GM23248 (cell line): ENCODE measurements at regions not wholly inside any gene's neighbourhood (a gene's known extent, or its start where the extent isn't known, plus 50 kb on each side); places are given as distances from the start of the nearest gene placed in this dataset.

Experiments used
- DNase-seq: peaks from one replicate; pipeline ENCODE4 v3.0.0-alpha.2; 2015
- H2AFZ ChIP-seq: fragments of 200-600 bp; sonication (generic); 2 replicates; pipeline ENCODE4 v1.6.1; 2016; ENCODE audit warnings: antibody characterized with exemption
- H3F3A ChIP-seq: fragments of 200-600 bp; sonication (generic); 2 replicates; pipeline ENCODE4 v1.6.1; 2016; ENCODE audit warnings: mild to moderate bottlenecking, antibody characterized with exemption, mixed run types; ENCODE audit not compliant: insufficient read depth
- H3K27ac ChIP-seq: fragments of 200-600 bp; sonication (generic); 2 replicates; pipeline ENCODE4 v1.5.1; 2016; ENCODE audit warnings: mild to moderate bottlenecking
- H3K27me3 ChIP-seq: fragments of 200-600 bp; sonication (generic); replicated peaks from 2 replicates; pipeline ENCODE4 v1.6.1; 2016; ENCODE audit warnings: mild to moderate bottlenecking; ENCODE audit not compliant: insufficient read depth
- H3K36me3 ChIP-seq: fragments of 200-600 bp; sonication (generic); 2 replicates; pipeline ENCODE4 v1.6.1; 2016; ENCODE audit warnings: low read depth, mild to moderate bottlenecking
- H3K4me1 ChIP-seq: fragments of 200-600 bp; sonication (generic); 2 replicates; pipeline ENCODE4 v1.6.1; 2016; ENCODE audit warnings: mild to moderate bottlenecking; ENCODE audit not compliant: insufficient read depth
- H3K4me2 ChIP-seq: fragments of 200-600 bp; sonication (generic); one replicate; pipeline ENCODE4 v1.6.1; 2016; ENCODE audit warnings: mild to moderate bottlenecking; ENCODE audit not compliant: unreplicated experiment
- H3K4me3 ChIP-seq: fragments of 200-600 bp; sonication (generic); 2 replicates; pipeline ENCODE4 v1.5.1; 2016; ENCODE audit warnings: mild to moderate bottlenecking
- H3K79me2 ChIP-seq: fragments of 200-600 bp; sonication (generic); 2 replicates; pipeline ENCODE4 v1.6.1; 2016; ENCODE audit warnings: mild to moderate bottlenecking; ENCODE audit not compliant: insufficient read depth
- H3K9ac ChIP-seq: fragments of 200-600 bp; sonication (generic); 2 replicates; pipeline ENCODE4 v1.6.1; 2016; ENCODE audit warnings: mild to moderate bottlenecking
- H3K9me2 ChIP-seq: fragments of 200-600 bp; sonication (generic); 2 replicates; pipeline ENCODE4 v1.6.1; 2016; ENCODE audit warnings: mixed run types, mild to moderate bottlenecking, moderate library complexity; ENCODE audit not compliant: insufficient read depth
- H3K9me3 ChIP-seq: fragments of 200-600 bp; sonication (generic); one replicate; pipeline ENCODE4 v1.6.1; 2017; ENCODE audit warnings: low read depth
- H4K20me1 ChIP-seq: fragments of 200-600 bp; sonication (generic); 2 replicates; pipeline ENCODE4 v1.6.0; 2016; ENCODE audit not compliant: insufficient read depth
- EZH2 ChIP-seq: fragments of 200-600 bp; sonication (generic); IDR thresholded peaks from 2 replicates; pipeline ENCODE4 v1.6.1; 2018; ENCODE audit warnings: antibody characterized with exemption, mild to moderate bottlenecking; ENCODE audit not compliant: insufficient read depth, poor library complexity, severe bottlenecking
- EZH2phosphoT487 ChIP-seq: fragments of 200-600 bp; sonication (generic); IDR thresholded peaks from 2 replicates; pipeline ENCODE4 v1.6.1; 2018; ENCODE audit warnings: antibody characterized with exemption, moderate library complexity, mild to moderate bottlenecking, low read depth; ENCODE audit not compliant: insufficient read depth
- WGBS, 2 experiments: methylation state at CpG; one replicate each; pipeline ENCODE4 v1.1.6; 2015 to 2017; ENCODE audit warnings: low lambda C conversion rate in 2 of 2, low coverage in 1 of 2; ENCODE audit errors: missing lambda C conversion rate in 2 of 2; 5-methylcytosine and 5-hydroxymethylcytosine counted together
- in situ Hi-C: fragments of 300-500 bp; cut with MboI; formaldehyde crosslinking; loops from 2 replicates; pipeline ENCODE4 v1.15.0; 2020

DNA sequence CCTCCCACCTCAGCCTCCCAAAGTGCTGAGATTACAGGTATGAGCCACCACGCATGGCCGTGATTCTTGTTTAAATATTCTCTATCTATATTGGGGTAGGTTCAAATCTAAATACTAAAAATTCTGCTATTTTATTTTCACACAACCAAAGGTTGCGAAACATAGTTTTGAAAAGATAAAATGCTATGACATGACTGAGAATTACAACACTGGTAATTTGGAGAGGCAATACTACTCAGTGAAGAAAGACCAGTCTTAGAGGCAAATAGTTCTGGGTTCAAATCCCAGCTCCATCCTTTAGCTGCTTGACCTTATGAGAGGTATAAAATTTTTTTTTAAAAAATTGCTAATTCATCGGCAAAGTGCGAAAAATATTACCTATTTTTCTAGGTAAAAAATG lies 137.0 kb upstream of the PREP start:
- Histone ChIP-seq H3K36me3 (no peaks in the 10 kb centered on the region), H3K4me3 (no peak overlapping the region), H3K27ac (no peak overlapping the region), H3K79me2 (no peaks in the 10 kb centered on the region), H3K4me1 (no peaks in the 10 kb centered on the region), H4K20me1 (no peaks in the 10 kb centered on the region), H3K9ac (no peak overlapping the region), H3K27me3 (no peaks in the 10 kb centered on the region), H3F3A (no peaks in the 10 kb centered on the region), H3K4me2 (no peak overlapping the region), H3K9me3 (no peaks in the 10 kb centered on the region), H2AFZ (no peak overlapping the region), H3K9me2 (no peaks in the 10 kb centered on the region)
- in situ Hi-C loops: no loop called here
- TF ChIP-seq EZH2phosphoT487 (no peak), EZH2 (no peak)
- WGBS, 2 experiments: 95 to 98% methylated on average over 5 of the region's 5 CpGs
- DNase-seq: peak; percentile 14

- no peak overlapping the region for H3K9ac ChIP-seq
- no peaks in the 10 kb centered on the region for H3K9me2 ChIP-seq
- 90 to 98% methylated on average over 2 of the region's 2 CpGs for WGBS, 2 experiments
- no peaks in the 10 kb centered on the region for H3K27me3 ChIP-seq
- no peaks in the 10 kb centered on the region for H3K36me3 ChIP-seq
- H3K27ac ChIP-seq: no peak overlapping the region
- no peak overlapping the region for H2AFZ ChIP-seq
- no peaks in the 10 kb centered on the region for H3K79me2 ChIP-seq
- no peaks in the 10 kb centered on the region for H3F3A ChIP-seq
- TF ChIP-seq EZH2 (no peak), EZH2phosphoT487 (no peak)
- peak; percentile 21 for DNase-seq
- no peaks in the 10 kb centered on the region for H3K4me1 ChIP-seq
- no peaks in the 10 kb centered on the region for H4K20me1 ChIP-seq
- no peak overlapping the region for H3K4me2 ChIP-seq
- H3K9me3 ChIP-seq: no peaks in the 10 kb centered on the region
- in situ Hi-C loops: no loop called here
- no peak overlapping the region for H3K4me3 ChIP-seq
Observed at GRCh38 chr6:105537981-105538578, 135.2 kb upstream of the PREP start.

DNA sequence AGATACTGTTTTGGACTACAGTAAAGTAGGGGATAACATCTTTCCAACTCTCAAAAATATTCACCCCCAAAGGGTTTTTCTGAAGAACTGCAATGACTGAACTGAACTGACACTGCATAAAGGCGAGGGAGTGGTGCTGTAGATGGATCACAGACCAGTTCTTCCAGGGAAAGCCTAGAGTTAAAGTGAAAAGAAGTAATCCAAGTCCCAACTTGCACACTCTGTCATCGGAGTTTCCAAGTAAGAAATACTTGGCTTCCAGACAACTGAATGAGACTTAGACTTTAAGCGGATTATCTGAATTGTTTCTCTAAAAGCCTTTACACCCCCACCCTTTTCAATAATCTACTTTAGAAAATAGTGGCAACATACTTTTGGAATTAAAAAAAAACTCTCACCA lies 134.1 kb upstream of the PREP start:
- in situ Hi-C loops: no loop called here
- WGBS, 2 experiments: 38 to 40% methylated on average over 3 of the region's 3 CpGs
- no peaks in the 10 kb centered on the region for H3K36me3 ChIP-seq
- no peak overlapping the region for H3K4me2 ChIP-seq
- H3K4me3 ChIP-seq: no peak overlapping the region
- TF ChIP-seq EZH2phosphoT487: no peak
- TF ChIP-seq EZH2: no peak
- no peak for DNase-seq
- no peaks in the 10 kb centered on the region for H3K9me3 ChIP-seq
- no peaks in the 10 kb centered on the region for H3F3A ChIP-seq
- H4K20me1 ChIP-seq: no peaks in the 10 kb centered on the region
- H3K9me2 ChIP-seq: no peaks in the 10 kb centered on the region
- H3K4me1 ChIP-seq: no peaks in the 10 kb centered on the region
- H3K9ac ChIP-seq: no peak overlapping the region
- H2AFZ ChIP-seq: no peak overlapping the region
- no peaks in the 10 kb centered on the region for H3K27me3 ChIP-seq
- H3K79me2 ChIP-seq: no peaks in the 10 kb centered on the region
- H3K27ac ChIP-seq: no peak overlapping the region

DNA sequence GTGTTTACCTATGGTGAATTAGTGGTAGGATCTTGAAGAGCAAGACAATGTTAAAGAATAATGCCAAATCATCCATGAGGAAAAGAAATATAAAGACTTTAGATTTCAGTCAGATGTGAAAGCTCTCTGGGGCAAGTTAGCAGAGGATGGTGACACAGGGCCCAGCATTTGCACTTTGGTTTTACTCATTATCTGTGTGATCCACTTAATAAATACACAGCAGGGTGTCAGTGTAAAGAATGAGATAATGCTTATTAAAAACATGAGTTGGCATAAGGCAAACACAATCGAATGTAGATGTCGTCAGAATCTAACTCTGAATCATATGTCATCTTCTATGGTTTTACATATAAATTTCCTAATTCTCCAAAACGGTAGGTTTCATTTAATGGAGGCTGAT lies 130.4 kb upstream of the PREP start:
- 84 to 88% methylated on average over 3 of the region's 3 CpGs for WGBS, 2 experiments
- no peak overlapping the region for H3K4me3 ChIP-seq
- H3K4me2 ChIP-seq: no peak overlapping the region
- in situ Hi-C loops: no loop called here
- no peaks in the 10 kb centered on the region for H3K4me1 ChIP-seq
- H2AFZ ChIP-seq: no peak overlapping the region
- no peaks in the 10 kb centered on the region for H3K36me3 ChIP-seq
- TF ChIP-seq EZH2phosphoT487: no peak
- TF ChIP-seq EZH2: no peak
- no peak for DNase-seq
- no peaks in the 10 kb centered on the region for H3F3A ChIP-seq
- no peak overlapping the region for H3K9ac ChIP-seq
- H3K27ac ChIP-seq: no peak overlapping the region
- H3K27me3 ChIP-seq: no peaks in the 10 kb centered on the region
- no peaks in the 10 kb centered on the region for H3K9me2 ChIP-seq
- H3K9me3 ChIP-seq: no peaks in the 10 kb centered on the region
- no peaks in the 10 kb centered on the region for H4K20me1 ChIP-seq
- no peaks in the 10 kb centered on the region for H3K79me2 ChIP-seq

DNA sequence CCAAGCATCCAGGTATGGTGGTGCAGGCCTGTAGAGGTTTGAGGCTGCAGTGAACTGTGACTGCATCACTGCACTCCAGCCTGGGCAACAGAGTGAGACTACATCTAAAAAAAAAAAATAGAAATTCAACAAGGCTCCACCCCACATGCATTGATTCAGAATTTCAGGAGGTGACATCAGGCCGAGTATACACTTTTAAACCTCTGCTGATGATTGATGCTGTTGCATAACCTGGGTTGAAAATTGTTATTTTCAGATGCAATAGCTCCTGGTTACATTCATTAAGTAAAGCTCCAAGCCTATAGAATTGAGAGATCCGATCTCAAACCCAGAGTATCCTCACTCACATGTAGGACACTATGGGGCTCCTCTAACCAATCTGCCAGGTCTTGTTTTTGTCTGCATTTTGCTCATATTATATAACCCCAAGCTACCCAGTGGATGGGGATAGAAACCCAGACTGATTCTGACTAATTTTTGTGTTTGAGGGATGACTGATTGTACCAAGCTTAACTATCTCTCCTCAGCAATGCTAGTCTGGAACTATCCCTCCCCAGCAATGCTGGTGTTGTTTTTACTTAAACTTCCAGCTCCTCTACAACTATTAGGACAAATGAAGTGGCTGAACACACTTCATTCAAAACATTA lies 123.5 kb upstream of the PREP start:
- no peaks in the 10 kb centered on the region for H3K36me3 ChIP-seq
- H2AFZ ChIP-seq: no peak overlapping the region
- no peaks in the 10 kb centered on the region for H3K4me1 ChIP-seq
- no peak overlapping the region for H3K4me3 ChIP-seq
- H3F3A ChIP-seq: no peaks in the 10 kb centered on the region
- H3K9ac ChIP-seq: no peak overlapping the region
- H3K27ac ChIP-seq: no peak overlapping the region
- no peaks in the 10 kb centered on the region for H3K9me2 ChIP-seq
- TF ChIP-seq EZH2phosphoT487: no peak
- TF ChIP-seq EZH2: no peak
- no peak overlapping the region for H3K4me2 ChIP-seq
- 63 to 69% methylated on average over 2 of the region's 2 CpGs for WGBS, 2 experiments
- H3K27me3 ChIP-seq: no peaks in the 10 kb centered on the region
- in situ Hi-C loops: no loop called here
- no peaks in the 10 kb centered on the region for H3K79me2 ChIP-seq
- DNase-seq: peak; percentile 26
- no peaks in the 10 kb centered on the region for H3K9me3 ChIP-seq
- H4K20me1 ChIP-seq: no peaks in the 10 kb centered on the region
